BJ (cell line): ENCODE measurements at regions not wholly inside any gene's neighbourhood (a gene's known extent, or its start where the extent isn't known, plus 50 kb on each side); places are given as distances from the start of the nearest gene placed in this dataset.

Experiments used
- CTCF ChIA-PET: fragments of 350-600 bp; formaldehyde crosslinking; extraction: SDS; loops from one replicate; lab custom pipeline; 2021; ENCODE audit warnings: antibody characterized with exemption, inconsistent platforms; lab: Yijun Ruan, JAX
- POLR2A ChIA-PET: fragments of 300-600 bp; sonication (Branson Sonifier 250); formaldehyde crosslinking; extraction: SDS; loops from one replicate; lab custom pipeline; 2021; ENCODE audit warnings: antibody characterized with exemption; lab: Charles Lee
- DNase-seq: peaks from one replicate; pipeline ENCODE4 v3.0.0-alpha.2; 2011; ENCODE audit warnings: low read depth
- H3K27me3 ChIP-seq: 2 replicates; pipeline ENCODE4 v1.6.0; 2011; ENCODE audit warnings: low read length; ENCODE audit not compliant: control insufficient read depth, insufficient read depth
- H3K36me3 ChIP-seq: 2 replicates; pipeline ENCODE4 v1.5.1; 2011; ENCODE audit warnings: low read length; ENCODE audit not compliant: control insufficient read depth, insufficient read depth
- H3K4me3 ChIP-seq: 2 replicates; pipeline ENCODE4 v1.5.1; 2011; ENCODE audit warnings: low read depth, mild to moderate bottlenecking, control low read depth, low read length
- CTCF ChIP-seq: IDR thresholded peaks from 2 replicates; pipeline ENCODE4 v1.5.1; 2011; ENCODE audit warnings: low read depth, mild to moderate bottlenecking, control low read depth, inconsistent platforms, low read length, moderate library complexity; ENCODE audit not compliant: insufficient read depth

DNA sequence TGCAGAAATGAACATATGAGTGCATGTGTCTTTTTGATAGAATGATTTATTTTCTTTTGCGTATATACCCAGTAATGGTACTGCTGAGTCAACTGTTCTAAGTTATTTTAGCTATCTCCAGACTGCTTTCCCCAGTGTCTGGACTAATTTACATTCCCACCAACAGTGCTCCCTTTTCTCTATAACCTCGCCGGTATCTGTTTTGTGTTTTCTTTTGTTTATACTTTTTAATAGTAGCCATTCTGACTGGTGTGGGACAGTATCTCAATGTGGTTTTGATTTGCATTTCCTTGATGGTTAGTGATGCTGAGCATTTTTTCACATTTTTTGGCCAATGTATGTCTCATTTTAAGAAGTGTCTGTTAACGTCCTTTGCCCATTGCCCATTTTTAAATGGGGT lies 218.6 kb upstream of the KCNIP4 start:
- TF ChIP-seq CTCF, result no peak
- H3K27me3 ChIP-seq, result no peaks in the 10 kb centered on the region
- no peak for DNase-seq
- POLR2A ChIA-PET, result no interaction called here
- no peak overlapping the region for H3K4me3 ChIP-seq
- CTCF ChIA-PET, result no interaction called here
- no peaks in the 10 kb centered on the region for H3K36me3 ChIP-seq

- CTCF ChIA-PET, result no interaction called here
- H3K36me3 ChIP-seq, result no peaks in the 10 kb centered on the region
- H3K27me3 ChIP-seq, result no peaks in the 10 kb centered on the region
- DNase-seq, result no peak
- no peak overlapping the region for H3K4me3 ChIP-seq
- POLR2A ChIA-PET, result no interaction called here
- no peak for TF ChIP-seq CTCF
Observed at GRCh38 chr4:22162454-22162853, 213.9 kb upstream of the KCNIP4 start.

DNA sequence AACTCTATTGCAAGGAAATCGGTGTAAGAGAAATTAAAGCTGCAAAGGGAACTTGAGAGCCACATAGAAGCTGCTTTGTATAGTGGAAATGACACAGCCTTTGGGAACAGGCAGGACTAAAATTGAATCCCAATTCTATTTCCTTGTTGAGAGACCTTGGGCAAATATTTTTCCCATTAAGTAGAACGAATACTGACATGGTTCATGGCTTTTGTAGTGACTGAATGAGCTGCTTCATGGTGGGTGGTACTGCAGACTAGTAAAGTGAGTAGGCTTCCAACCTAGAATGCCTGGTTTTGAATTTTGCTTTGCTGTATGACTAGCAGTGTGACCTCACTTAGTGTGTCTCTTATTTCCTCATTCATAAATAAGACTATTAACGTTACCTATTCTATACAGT lies 182.2 kb upstream of the KCNIP4 start:
- Histone ChIP-seq H3K27me3 (no peaks in the 10 kb centered on the region; the same call in 1 of the 2 replicates), H3K4me3 (no peak overlapping the region), H3K36me3 (no peaks in the 10 kb centered on the region)
- no peak for DNase-seq
- ChIA-PET CTCF (interaction anchor here (1.4 to 2.4 kb wide), 3 partner anchors 11 to 341 kb away, joined by 4 to 17 read pairs (median 13); no protein-coding TSS in a partner anchor), POLR2A (no interaction called here)
- no peak for TF ChIP-seq CTCF

DNA sequence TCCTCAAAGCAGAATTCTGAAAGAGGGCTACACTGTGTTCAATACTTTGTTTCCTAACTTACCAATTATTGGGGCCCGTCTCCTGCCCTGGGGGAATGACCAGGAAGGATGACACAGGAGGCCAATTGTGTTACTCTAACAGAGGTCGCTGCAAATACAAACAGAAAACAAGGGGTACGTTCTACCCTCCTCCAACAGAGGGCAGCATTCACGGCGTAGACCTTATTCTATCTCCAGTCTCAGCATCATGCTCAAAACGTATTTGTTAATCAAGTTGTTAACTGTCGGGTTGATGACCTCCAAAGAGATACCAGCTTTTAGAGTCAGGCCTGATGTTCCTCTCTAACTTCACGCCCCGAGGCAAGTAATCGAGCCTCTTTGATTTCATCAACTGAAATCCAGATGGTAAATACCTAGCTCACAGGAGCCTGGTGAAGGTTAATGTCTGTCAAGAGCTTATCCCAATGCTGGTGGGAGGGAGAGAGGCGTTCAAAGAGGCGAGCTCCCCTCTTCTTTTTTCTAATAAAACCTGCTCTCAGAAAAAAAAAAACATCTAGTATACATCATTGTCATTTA lies 181.0 kb upstream of the KCNIP4 start:
- POLR2A ChIA-PET, result no interaction called here
- TF ChIP-seq CTCF, result peak; percentile 77
- peak; percentile 1 for DNase-seq
- Histone ChIP-seq H3K4me3 (no peak overlapping the region), H3K27me3 (no peaks in the 10 kb centered on the region; the same call in 1 of the 2 replicates), H3K36me3 (no peaks in the 10 kb centered on the region)
- CTCF ChIA-PET, result interaction anchor here (0.6 to 2.4 kb wide), 6 partner anchors 13 to 1069 kb away, joined by 3 to 17 read pairs (median 5); no protein-coding TSS in a partner anchor

- Histone ChIP-seq H3K36me3 (no peaks in the 10 kb centered on the region), H3K4me3 (no peak overlapping the region), H3K27me3 (no peaks in the 10 kb centered on the region)
- ChIA-PET POLR2A (no interaction called here), CTCF (no interaction called here)
- DNase-seq, result no peak
- no peak for TF ChIP-seq CTCF
Observed at GRCh38 chr4:22122062-22122461, 173.5 kb upstream of the KCNIP4 start.
